Coronary artery (tissue), 2 donors: ENCODE measurements at regions not wholly inside any gene's neighbourhood (a gene's known extent, or its start where the extent isn't known, plus 50 kb on each side); places are given as distances from the start of the nearest gene placed in this dataset.

Source experiments
- DNase-seq: peaks from one replicate; pipeline ENCODE4 v3.0.0-alpha.2; 2017; ENCODE audit warnings: low spot score
- H3K27ac ChIP-seq, 2 donors: fragments of 200-600 bp; sonication (generic); one replicate each; pipeline ENCODE4 v1.5.1; 2016 to 2019
- H3K4me3 ChIP-seq: fragments of 200-600 bp; sonication (generic); 2 replicates; pipeline ENCODE4 v1.5.1; 2016; ENCODE audit warnings: mild to moderate bottlenecking, moderate library complexity
- CTCF ChIP-seq: fragments of 200-600 bp; sonication (generic); IDR thresholded peaks from one replicate; pipeline ENCODE4 v1.5.1; 2019; ENCODE audit warnings: antibody characterized with exemption

GRCh38 chr4:58214376-58214775, 1104.2 kb upstream of the IGFBP7 start:
- Histone ChIP-seq H3K4me3 (no peak overlapping the region), H3K27ac (no peak overlapping the region)
- TF ChIP-seq CTCF = no peak
- DNase-seq = no peak

GRCh38 chr4:58209551-58209950, 1099.4 kb upstream of the IGFBP7 start:
- no peak for TF ChIP-seq CTCF
- no peak overlapping the region for H3K27ac ChIP-seq
- DNase-seq = no peak
- H3K4me3 ChIP-seq = no peak overlapping the region

GRCh38 chr4:58209001-58209400, 1098.8 kb upstream of the IGFBP7 start:
- H3K27ac ChIP-seq = no peak overlapping the region
- TF ChIP-seq CTCF = no peak
- no peak overlapping the region for H3K4me3 ChIP-seq
- DNase-seq = no peak

GRCh38 chr4:58205446-58206235, 1095.5 kb upstream of the IGFBP7 start:
- H3K4me3 ChIP-seq = no peak overlapping the region
- H3K27ac ChIP-seq = no peak overlapping the region
- TF ChIP-seq CTCF = no peak
- no peak for DNase-seq

DNA sequence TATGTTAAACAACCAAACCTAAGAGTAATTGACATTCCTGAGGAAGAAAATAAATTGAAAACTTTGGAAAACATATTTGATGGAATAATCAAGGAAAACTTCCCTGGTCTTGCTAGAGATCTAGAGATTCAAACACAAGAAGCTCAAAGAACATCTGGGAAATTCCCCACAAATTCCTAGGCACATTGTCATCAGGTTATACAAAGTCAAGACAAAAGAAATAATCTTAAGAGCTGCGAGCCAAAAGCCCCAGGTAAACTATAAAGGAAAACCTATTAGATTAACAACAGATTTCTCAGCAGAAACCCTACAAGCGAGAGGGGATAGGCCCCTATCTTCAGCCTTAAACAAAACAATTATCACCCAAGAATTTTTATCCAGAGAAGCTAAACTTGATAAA, 1082.0 kb upstream of the IGFBP7 start:
- no peak for TF ChIP-seq CTCF

GRCh38 chr4:58191109-58191508, 1080.9 kb upstream of the IGFBP7 start:
- H3K4me3 ChIP-seq = no peak overlapping the region
- no peak for DNase-seq
- no peak overlapping the region for H3K27ac ChIP-seq
- no peak for TF ChIP-seq CTCF

More for the DNA sequence above, 1082.0 kb upstream of the IGFBP7 start:
- no peak overlapping the region for H3K4me3 ChIP-seq
- H3K27ac ChIP-seq = no peak overlapping the region
- DNase-seq = no peak

GRCh38 chr4:58188316-58188715, 1078.1 kb upstream of the IGFBP7 start:
- H3K4me3 ChIP-seq = no peak overlapping the region
- no peak for DNase-seq
- TF ChIP-seq CTCF = no peak
- no peak overlapping the region for H3K27ac ChIP-seq
